Trophoblast cell (in vitro differentiated cells and primary cell): ENCODE measurements at regions not wholly inside any gene's neighbourhood (a gene's known extent, or its start where the extent isn't known, plus 50 kb on each side); places are given as distances from the start of the nearest gene placed in this dataset.

Experiments used
- DNase-seq, 2 donors: peaks; one replicate each; pipeline ENCODE4 v3.0.0-alpha.2; 2016
- H2AFZ ChIP-seq: 2 replicates; pipeline ENCODE4 v1.6.1; 2013; ENCODE audit warnings: low read length, moderate library complexity, mild to moderate bottlenecking; ENCODE audit not compliant: insufficient read depth, poor library complexity
- H2AK5ac ChIP-seq: 2 replicates; pipeline ENCODE4 v1.6.1; 2013; ENCODE audit warnings: mild to moderate bottlenecking, low read length
- H2BK120ac ChIP-seq: 2 replicates; pipeline ENCODE4 v1.6.1; 2013; ENCODE audit warnings: low read length, mild to moderate bottlenecking, moderate library complexity; ENCODE audit not compliant: insufficient read depth, poor library complexity
- H2BK12ac ChIP-seq: 2 replicates; pipeline ENCODE4 v1.6.1; 2013; ENCODE audit warnings: mild to moderate bottlenecking, low read length, moderate library complexity
- H2BK5ac ChIP-seq: 2 replicates; pipeline ENCODE4 v1.6.1; 2013; ENCODE audit warnings: low read length, low read depth, moderate library complexity, mild to moderate bottlenecking; ENCODE audit not compliant: poor library complexity
- H3K14ac ChIP-seq: 2 replicates; pipeline ENCODE4 v1.6.1; 2013; ENCODE audit warnings: mild to moderate bottlenecking, low read length
- H3K18ac ChIP-seq: 2 replicates; pipeline ENCODE4 v1.6.1; 2013; ENCODE audit warnings: mild to moderate bottlenecking, low read length
- H3K23ac ChIP-seq: 2 replicates; pipeline ENCODE4 v1.6.1; 2013; ENCODE audit warnings: low read length
- H3K27ac ChIP-seq: 2 replicates; pipeline ENCODE4 v1.5.1; 2013; ENCODE audit warnings: low read depth, mild to moderate bottlenecking, inconsistent platforms, low read length, moderate library complexity
- H3K27me3 ChIP-seq: 2 replicates; pipeline ENCODE4 v1.6.1; 2013; ENCODE audit warnings: inconsistent platforms, mild to moderate bottlenecking, low read length, moderate library complexity; ENCODE audit not compliant: insufficient read depth
- H3K36me3 ChIP-seq, 2 experiments: 1 replicate in 1 of 2; 2 replicates in 1 of 2; pipeline ENCODE4 v1.6.1; 2013; ENCODE audit warnings: low read length in 2 of 2, mild to moderate bottlenecking in 2 of 2, moderate library complexity in 1 of 2; ENCODE audit not compliant: insufficient read depth in 2 of 2, control insufficient read depth in 1 of 2
- H3K4ac ChIP-seq: 2 replicates; pipeline ENCODE4 v1.6.1; 2013; ENCODE audit warnings: low read depth, mild to moderate bottlenecking, low read length, moderate library complexity
- H3K4me1 ChIP-seq, 2 experiments: 1 replicate in 1 of 2; 2 replicates in 1 of 2; pipeline ENCODE4 v1.6.1; 2013; ENCODE audit warnings: low read length in 2 of 2, mild to moderate bottlenecking in 2 of 2, moderate library complexity in 1 of 2; ENCODE audit not compliant: insufficient read depth in 2 of 2, control insufficient read depth in 1 of 2
- H3K4me2 ChIP-seq: 2 replicates; pipeline ENCODE4 v1.6.1; 2013; ENCODE audit warnings: inconsistent platforms, mild to moderate bottlenecking, low read length, moderate library complexity
- H3K4me3 ChIP-seq: 2 replicates; pipeline ENCODE4 v1.5.1; 2013; ENCODE audit warnings: mild to moderate bottlenecking, low read depth, low read length, inconsistent platforms
- H3K79me1 ChIP-seq: one replicate; pipeline ENCODE4 v1.6.1; 2013; ENCODE audit warnings: low read length
- H3K79me2 ChIP-seq: 2 replicates; pipeline ENCODE4 v1.6.1; 2013; ENCODE audit warnings: low read length, mild to moderate bottlenecking; ENCODE audit not compliant: control insufficient read depth, insufficient read depth, poor library complexity
- H3K9ac ChIP-seq: 2 replicates; pipeline ENCODE4 v1.6.1; 2013; ENCODE audit warnings: mild to moderate bottlenecking, low read length
- H3K9me3 ChIP-seq: 2 replicates; pipeline ENCODE4 v1.6.1; 2013; ENCODE audit warnings: low read depth, mild to moderate bottlenecking, control low read depth, inconsistent platforms, low read length; ENCODE audit not compliant: insufficient read depth
- H4K12ac ChIP-seq: 2 replicates; pipeline ENCODE4 v1.6.1; 2013; ENCODE audit warnings: low read depth, mild to moderate bottlenecking, low read length, moderate library complexity
- H4K8ac ChIP-seq: 2 replicates; pipeline ENCODE4 v1.6.1; 2013; ENCODE audit warnings: low read depth, mild to moderate bottlenecking, low read length, moderate library complexity
- H4K91ac ChIP-seq: one replicate; pipeline ENCODE4 v1.6.1; 2013; ENCODE audit warnings: low read depth, mild to moderate bottlenecking, low read length, moderate library complexity
- WGBS: extraction: QIAGEN DNeasy Blood & Tissue Kit; methylation state at CpG from one replicate; pipeline ENCODE4 v1.1.7; 2013; ENCODE audit warnings: missing lambda C conversion rate; ENCODE audit not compliant: insufficient read length, insufficient coverage; ENCODE audit errors: extremely low coverage; 5-methylcytosine and 5-hydroxymethylcytosine counted together

DNA sequence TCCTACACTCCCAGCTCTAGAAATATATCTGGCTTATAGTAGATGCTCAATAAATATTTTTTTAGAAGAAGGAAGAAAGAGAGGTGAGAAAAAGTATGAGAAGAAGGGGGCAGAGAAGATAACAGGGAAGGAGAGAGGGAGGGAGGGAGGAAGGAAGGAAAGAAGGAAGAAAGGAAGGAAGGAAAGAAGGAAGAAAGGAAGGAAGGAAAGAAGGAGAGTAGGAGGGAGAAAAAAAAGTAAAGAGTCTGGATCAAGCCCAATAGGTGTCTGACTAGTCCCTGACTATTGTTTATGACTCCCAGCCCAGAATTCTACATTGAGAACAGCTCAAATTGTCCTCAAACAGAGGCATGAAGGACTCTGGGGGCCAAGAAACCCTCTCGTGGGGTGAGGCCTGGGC is 83.9 kb downstream of the THNSL2 start:
- H3K9ac ChIP-seq: no peak overlapping the region
- no peaks in the 10 kb centered on the region for H3K79me1 ChIP-seq
- H3K9me3 ChIP-seq: no peaks in the 10 kb centered on the region
- peaks cover 3% of the 10 kb centered on the region for H3K27me3 ChIP-seq
- no peaks in the 10 kb centered on the region for H3K36me3 ChIP-seq
- H3K4me1 ChIP-seq: no peaks in the 10 kb centered on the region
- H2BK5ac ChIP-seq: no peak overlapping the region
- H2AK5ac ChIP-seq: no peak overlapping the region
- WGBS: no CpG with 5 or more reads among the region's 1 CpG
- no peak overlapping the region for H3K18ac ChIP-seq
- H2AFZ ChIP-seq: no peak overlapping the region
- no peak overlapping the region for H4K91ac ChIP-seq
- no peaks in the 10 kb centered on the region for H3K79me2 ChIP-seq
- H3K23ac ChIP-seq: no peak overlapping the region
- H3K27ac ChIP-seq: no peak overlapping the region
- no peak overlapping the region for H3K4me3 ChIP-seq
- H4K12ac ChIP-seq: no peak overlapping the region
- H3K4me2 ChIP-seq: no peak overlapping the region
- H3K14ac ChIP-seq: no peak overlapping the region
- H3K4ac ChIP-seq: no peak overlapping the region
- H2BK120ac ChIP-seq: no peak overlapping the region
- DNase-seq: no peak
- H2BK12ac ChIP-seq: no peak overlapping the region
- H4K8ac ChIP-seq: no peak overlapping the region

DNA sequence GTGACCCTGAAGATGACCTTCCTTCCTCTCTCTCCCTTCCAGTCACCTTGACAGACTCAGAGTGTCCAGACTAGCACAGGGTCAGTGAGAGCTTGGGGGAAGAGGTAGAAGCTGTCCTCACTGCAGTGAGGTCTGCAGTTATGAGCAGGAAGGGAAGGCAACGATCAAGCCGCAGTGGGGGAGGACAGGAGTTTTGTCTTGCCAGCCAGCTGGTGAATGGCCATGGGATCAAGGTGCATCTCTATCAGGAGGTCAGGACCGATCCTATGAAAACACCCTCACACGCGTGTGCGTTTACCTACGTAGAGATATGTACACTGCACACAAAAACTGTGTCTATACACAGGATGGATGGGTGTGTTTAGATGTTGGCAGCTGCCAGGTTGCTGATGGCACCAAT is 83.2 kb downstream of the THNSL2 start:
- Histone ChIP-seq H3K9ac (no peak overlapping the region), H2AFZ (no peak overlapping the region)
- no CpG with 5 or more reads among the region's 7 CpGs for WGBS

DNA sequence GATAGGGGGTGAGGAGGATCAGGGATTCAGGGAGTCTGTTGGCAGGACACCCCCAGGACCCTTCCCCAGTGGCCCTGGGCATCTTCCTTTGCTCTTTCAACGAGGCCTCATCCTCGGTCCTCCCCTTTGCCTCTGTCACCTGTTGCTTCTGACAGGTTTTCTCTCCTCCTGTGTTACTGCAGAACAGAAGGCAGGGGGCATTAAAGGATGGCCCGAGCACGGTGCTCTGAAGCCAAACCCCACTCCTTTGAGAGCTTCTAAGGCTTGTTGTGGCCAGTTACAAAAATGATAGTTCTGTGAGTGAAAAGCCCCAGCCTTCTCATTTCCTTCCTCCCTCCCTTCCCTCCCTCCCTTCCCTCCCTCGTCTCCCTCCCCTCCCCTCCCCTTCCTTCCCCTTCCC is 82.5 kb downstream of the THNSL2 start:
- Histone ChIP-seq H3K4ac (no peak overlapping the region), H2AK5ac (no peak overlapping the region), H3K23ac (no peak overlapping the region), H2BK5ac (no peak overlapping the region), H3K36me3 (no peaks in the 10 kb centered on the region), H3K14ac (no peak overlapping the region), H2AFZ (no peak overlapping the region), H3K79me1 (no peaks in the 10 kb centered on the region), H3K27me3 (peaks cover 3% of the 10 kb centered on the region), H3K9ac (no peak overlapping the region), H2BK12ac (no peak overlapping the region), H4K12ac (no peak overlapping the region), H3K4me2 (no peak overlapping the region), H3K27ac (no peak overlapping the region), H3K9me3 (peaks cover 3% of the 10 kb centered on the region), H4K91ac (no peak overlapping the region), H2BK120ac (no peak overlapping the region), H3K4me3 (no peak overlapping the region), H3K4me1 (no peaks in the 10 kb centered on the region), H4K8ac (no peak overlapping the region), H3K79me2 (no peaks in the 10 kb centered on the region), H3K18ac (no peak overlapping the region)
- WGBS: no CpG with 5 or more reads among the region's 5 CpGs
- no peak for DNase-seq

More for the DNA sequence above, 83.2 kb downstream of the THNSL2 start:
- H3K27me3 ChIP-seq: peaks cover 3% of the 10 kb centered on the region
- no peak overlapping the region for H3K14ac ChIP-seq
- H3K4ac ChIP-seq: no peak overlapping the region
- H2AK5ac ChIP-seq: no peak overlapping the region
- H4K12ac ChIP-seq: no peak overlapping the region
- no peak overlapping the region for H3K4me3 ChIP-seq
- no peaks in the 10 kb centered on the region for H3K4me1 ChIP-seq
- H3K27ac ChIP-seq: no peak overlapping the region
- H3K18ac ChIP-seq: no peak overlapping the region
- no peaks in the 10 kb centered on the region for H3K9me3 ChIP-seq
- H3K36me3 ChIP-seq: no peaks in the 10 kb centered on the region
- no peak overlapping the region for H3K4me2 ChIP-seq
- H2BK5ac ChIP-seq: no peak overlapping the region
- H2BK12ac ChIP-seq: no peak overlapping the region
- no peaks in the 10 kb centered on the region for H3K79me2 ChIP-seq
- H3K23ac ChIP-seq: no peak overlapping the region
- H4K91ac ChIP-seq: no peak overlapping the region
- no peak for DNase-seq
- H2BK120ac ChIP-seq: no peak overlapping the region
- no peaks in the 10 kb centered on the region for H3K79me1 ChIP-seq
- no peak overlapping the region for H4K8ac ChIP-seq

GRCh38 chr2:88252111-88252510 is 82.0 kb downstream of the THNSL2 start:
- H3K79me1 ChIP-seq: no peaks in the 10 kb centered on the region
- no peak overlapping the region for H3K18ac ChIP-seq
- no peaks in the 10 kb centered on the region for H3K4me1 ChIP-seq
- H3K27ac ChIP-seq: no peak overlapping the region
- no peak overlapping the region for H3K14ac ChIP-seq
- no peak overlapping the region for H3K4me3 ChIP-seq
- H4K8ac ChIP-seq: no peak overlapping the region
- H3K23ac ChIP-seq: no peak overlapping the region
- WGBS: no CpG with 5 or more reads among the region's 3 CpGs
- no peak overlapping the region for H3K4ac ChIP-seq
- no peak overlapping the region for H2AK5ac ChIP-seq
- no peak overlapping the region for H4K91ac ChIP-seq
- H2BK12ac ChIP-seq: no peak overlapping the region
- no peak overlapping the region for H2BK5ac ChIP-seq
- no peak overlapping the region for H3K9ac ChIP-seq
- peaks cover 3% of the 10 kb centered on the region for H3K27me3 ChIP-seq
- H2AFZ ChIP-seq: no peak overlapping the region
- H3K4me2 ChIP-seq: no peak overlapping the region
- H3K79me2 ChIP-seq: no peaks in the 10 kb centered on the region
- no peak overlapping the region for H2BK120ac ChIP-seq
- DNase-seq: no peak
- H4K12ac ChIP-seq: no peak overlapping the region
- H3K36me3 ChIP-seq: no peaks in the 10 kb centered on the region
- H3K9me3 ChIP-seq: peaks cover 3% of the 10 kb centered on the region
